CD4-positive, alpha-beta T cell treated with Interleukin-10 for 1 hour (primary cell): ENCODE measurements at regions not wholly inside any gene's neighbourhood (a gene's known extent, or its start where the extent isn't known, plus 50 kb on each side); places are given as distances from the start of the nearest gene placed in this dataset.

Source experiments
- DNase-seq: peaks from one replicate; pipeline ENCODE4 v3.0.0-alpha.2; 2020

GRCh38 chr12:111034083-111034885 lies 113.9 kb upstream of the MYL2 start, which contains the start of gene CUX2:
Gene CUX2, plus strand, starts transcription at chr12:111034165.
- DNase-seq, result no peak

GRCh38 chr12:111033281-111034082 lies 113.1 kb upstream of the MYL2 start:
- no peak for DNase-seq

GRCh38 chr12:111032591-111032919 lies 112.2 kb upstream of the MYL2 start:
- DNase-seq, result no peak

GRCh38 chr12:111031916-111032590 lies 111.7 kb upstream of the MYL2 start:
- no peak for DNase-seq

GRCh38 chr12:111030800-111031199 lies 110.4 kb upstream of the MYL2 start:
- DNase-seq, result no peak

GRCh38 chr12:111029732-111030131 lies 109.4 kb upstream of the MYL2 start:
- no peak for DNase-seq

GRCh38 chr12:111029305-111029704 lies 108.9 kb upstream of the MYL2 start:
- DNase-seq, result no peak

GRCh38 chr12:111028830-111029229 lies 108.5 kb upstream of the MYL2 start:
- no peak for DNase-seq

- no peak for DNase-seq
Observed at GRCh38 chr12:111027431-111027830, 107.1 kb upstream of the MYL2 start.

GRCh38 chr12:111025792-111026430 lies 105.5 kb upstream of the MYL2 start:
- DNase-seq, result no peak

- DNase-seq, result no peak
Observed at GRCh38 chr12:111025301-111025700, 104.9 kb upstream of the MYL2 start.

GRCh38 chr12:111024205-111024801 lies 103.9 kb upstream of the MYL2 start:
- DNase-seq, result peak; percentile 43

- no peak for DNase-seq
Observed at GRCh38 chr12:111022386-111022785, 102.0 kb upstream of the MYL2 start.

- DNase-seq, result no peak
Observed at GRCh38 chr12:111014547-111014946, 94.2 kb upstream of the MYL2 start.

GRCh38 chr12:111012918-111013317 lies 92.5 kb upstream of the MYL2 start:
- no peak for DNase-seq

GRCh38 chr12:111011999-111012600 lies 91.7 kb upstream of the MYL2 start:
- no peak for DNase-seq

GRCh38 chr12:111010916-111011657 lies 90.7 kb upstream of the MYL2 start:
- DNase-seq, result no peak

GRCh38 chr12:111010061-111010460 lies 89.7 kb upstream of the MYL2 start:
- DNase-seq, result no peak

- DNase-seq, result no peak
Observed at GRCh38 chr12:111006621-111007020, 86.2 kb upstream of the MYL2 start.

GRCh38 chr12:110998971-110999370 lies 78.6 kb upstream of the MYL2 start:
- no peak for DNase-seq

GRCh38 chr12:110998165-110998564 lies 77.8 kb upstream of the MYL2 start:
- no peak for DNase-seq

GRCh38 chr12:110996415-110996814 lies 76.0 kb upstream of the MYL2 start:
- no peak for DNase-seq
